Keratinocyte (primary cell): ENCODE measurements at regions not wholly inside any gene's neighbourhood (a gene's known extent, or its start where the extent isn't known, plus 50 kb on each side); places are given as distances from the start of the nearest gene placed in this dataset.

ENCODE experiments used
- EZH2 ChIP-seq: IDR thresholded peaks from one replicate; pipeline ENCODE4 v1.6.1; 2012; ENCODE audit warnings: inconsistent platforms, mild to moderate bottlenecking, low read length, moderate library complexity
- TF ChIP-seq, protein P1 (sequence below), 3 experiments: IDR thresholded peaks in 1 of 3; conservative IDR thresholded peaks in 1 of 3; optimal IDR thresholded peaks in 1 of 3; 2 replicates in 2 of 3; 3 replicates in 1 of 3; pipeline versions ENCODE3 to v1.5.1; 2011; ENCODE audit warnings: low read length in 3 of 3, mild to moderate bottlenecking in 3 of 3, moderate library complexity in 2 of 3, control low read depth in 1 of 3, inconsistent platforms in 1 of 3; ENCODE audit not compliant: insufficient read depth in 2 of 3; ENCODE audit errors: extremely low read depth in 1 of 3

- TF ChIP-seq, protein P1, sequence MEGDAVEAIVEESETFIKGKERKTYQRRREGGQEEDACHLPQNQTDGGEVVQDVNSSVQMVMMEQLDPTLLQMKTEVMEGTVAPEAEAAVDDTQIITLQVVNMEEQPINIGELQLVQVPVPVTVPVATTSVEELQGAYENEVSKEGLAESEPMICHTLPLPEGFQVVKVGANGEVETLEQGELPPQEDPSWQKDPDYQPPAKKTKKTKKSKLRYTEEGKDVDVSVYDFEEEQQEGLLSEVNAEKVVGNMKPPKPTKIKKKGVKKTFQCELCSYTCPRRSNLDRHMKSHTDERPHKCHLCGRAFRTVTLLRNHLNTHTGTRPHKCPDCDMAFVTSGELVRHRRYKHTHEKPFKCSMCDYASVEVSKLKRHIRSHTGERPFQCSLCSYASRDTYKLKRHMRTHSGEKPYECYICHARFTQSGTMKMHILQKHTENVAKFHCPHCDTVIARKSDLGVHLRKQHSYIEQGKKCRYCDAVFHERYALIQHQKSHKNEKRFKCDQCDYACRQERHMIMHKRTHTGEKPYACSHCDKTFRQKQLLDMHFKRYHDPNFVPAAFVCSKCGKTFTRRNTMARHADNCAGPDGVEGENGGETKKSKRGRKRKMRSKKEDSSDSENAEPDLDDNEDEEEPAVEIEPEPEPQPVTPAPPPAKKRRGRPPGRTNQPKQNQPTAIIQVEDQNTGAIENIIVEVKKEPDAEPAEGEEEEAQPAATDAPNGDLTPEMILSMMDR (optimal IDR thresholded peaks at IDR 0.05 in 1 of 3, IDR thresholded peaks at IDR 0.05 in 1 of 3, conservative IDR thresholded peaks at IDR 0.05 in 1 of 3; ENCODE audit: extremely low read depth in 1 of 3, insufficient read depth in 2 of 3, low read length in 3 of 3): no peak
- no peak for TF ChIP-seq EZH2
Observed at GRCh38 chr3:182052757-182053156, 341.0 kb downstream of the SOX2 start.
